Hepatocyte (in vitro differentiated cells): ENCODE measurements at regions not wholly inside any gene's neighbourhood (a gene's known extent, or its start where the extent isn't known, plus 50 kb on each side); places are given as distances from the start of the nearest gene placed in this dataset.
A peak's percentile ranks its signal among the peaks of the same experiment; 100 is the strongest.
"Not testable (repeated sequence)": the region's sequence is repeated elsewhere in the genome, so short reads cannot be mapped to it uniquely, and the experiment has no call there.

Source experiments
- DNase-seq: peaks from one replicate; pipeline ENCODE4 v3.0.0-alpha.2; 2016; ENCODE audit warnings: low spot score
- H2AFZ ChIP-seq: fragments of 200-600 bp; sonication (generic); 2 replicates; pipeline ENCODE4 v1.6.0; 2016; ENCODE audit warnings: antibody characterized with exemption, mild to moderate bottlenecking
- H3K27ac ChIP-seq: fragments of 200-600 bp; sonication (generic); 2 replicates; pipeline ENCODE4 v1.5.1; 2016; ENCODE audit warnings: mild to moderate bottlenecking
- H3K27me3 ChIP-seq: fragments of 200-600 bp; sonication (generic); 2 replicates; pipeline ENCODE4 v1.6.1; 2016
- H3K36me3 ChIP-seq: fragments of 200-600 bp; sonication (generic); replicated peaks from 2 replicates; pipeline ENCODE4 v1.5.1; 2016; ENCODE audit warnings: low read depth; ENCODE audit not compliant: insufficient read depth
- H3K4me1 ChIP-seq: fragments of 200-600 bp; sonication (generic); 2 replicates; pipeline ENCODE4 v1.5.1; 2016; ENCODE audit warnings: mild to moderate bottlenecking, moderate library complexity; ENCODE audit not compliant: insufficient read depth
- H3K4me2 ChIP-seq: fragments of 200-600 bp; sonication (generic); 2 replicates; pipeline ENCODE4 v1.6.0; 2016
- H3K4me3 ChIP-seq: fragments of 200-600 bp; sonication (generic); 2 replicates; pipeline ENCODE4 v1.5.1; 2016; ENCODE audit warnings: mild to moderate bottlenecking
- H3K79me2 ChIP-seq: fragments of 200-600 bp; sonication (generic); 2 replicates; pipeline ENCODE4 v1.6.0; 2017; ENCODE audit warnings: mild to moderate bottlenecking
- H3K9me2 ChIP-seq: fragments of 200-600 bp; sonication (generic); replicated peaks from 2 replicates; pipeline ENCODE4 v1.6.0; 2017; ENCODE audit warnings: mild to moderate bottlenecking; ENCODE audit not compliant: insufficient read depth
- H3K9me3 ChIP-seq: fragments of 200-600 bp; sonication (generic); 2 replicates; pipeline ENCODE4 v1.5.1; 2016; ENCODE audit warnings: low read depth, mild to moderate bottlenecking
- H4K20me1 ChIP-seq: fragments of 200-600 bp; sonication (generic); 2 replicates; pipeline ENCODE4 v1.6.0; 2016; ENCODE audit warnings: mild to moderate bottlenecking; ENCODE audit not compliant: insufficient read depth, poor library complexity, severe bottlenecking
- EZH2 ChIP-seq: fragments of 200-600 bp; sonication (generic); IDR thresholded peaks from 2 replicates; pipeline ENCODE4 v1.6.1; 2016; ENCODE audit warnings: antibody characterized with exemption, mild to moderate bottlenecking, borderline replicate concordance
- EZH2phosphoT487 ChIP-seq: fragments of 200-600 bp; sonication (generic); IDR thresholded peaks from one replicate; pipeline ENCODE4 v1.6.1; 2018; ENCODE audit warnings: antibody characterized with exemption, mild to moderate bottlenecking, low read depth, moderate library complexity; ENCODE audit not compliant: unreplicated experiment, severe bottlenecking
- WGBS: methylation state at CpG from one replicate; pipeline ENCODE4 v1.1.6; 2016; ENCODE audit warnings: low lambda C conversion rate; ENCODE audit errors: missing lambda C conversion rate; 5-methylcytosine and 5-hydroxymethylcytosine counted together
- TF ChIP-seq, protein P1 (sequence below): fragments of 200-600 bp; sonication (generic); IDR thresholded peaks from 2 replicates; pipeline ENCODE4 v1.5.1; 2016; ENCODE audit warnings: antibody characterized with exemption, mild to moderate bottlenecking; ENCODE audit not compliant: poor library complexity

GRCh38 chr18:42333558-42333957 lies 378.5 kb downstream of the PIK3C3 start:
- Histone ChIP-seq H3K4me2 (no peak overlapping the region), H3K36me3 (no peaks in the 10 kb centered on the region), H3K27ac (no peak overlapping the region), H3K9me2 (no peaks in the 10 kb centered on the region), H3K27me3 (no peaks in the 10 kb centered on the region), H2AFZ (no peak overlapping the region), H3K4me1 (no peaks in the 10 kb centered on the region), H3K79me2 (no peaks in the 10 kb centered on the region), H3K9me3 (no peaks in the 10 kb centered on the region), H3K4me3 (no peak overlapping the region), H4K20me1 (no peaks in the 10 kb centered on the region)
- 83% methylated on average over 3 of the region's 3 CpGs for WGBS
- TF ChIP-seq EZH2phosphoT487 (no peak), EZH2 (no peak)
- TF ChIP-seq, protein P1, sequence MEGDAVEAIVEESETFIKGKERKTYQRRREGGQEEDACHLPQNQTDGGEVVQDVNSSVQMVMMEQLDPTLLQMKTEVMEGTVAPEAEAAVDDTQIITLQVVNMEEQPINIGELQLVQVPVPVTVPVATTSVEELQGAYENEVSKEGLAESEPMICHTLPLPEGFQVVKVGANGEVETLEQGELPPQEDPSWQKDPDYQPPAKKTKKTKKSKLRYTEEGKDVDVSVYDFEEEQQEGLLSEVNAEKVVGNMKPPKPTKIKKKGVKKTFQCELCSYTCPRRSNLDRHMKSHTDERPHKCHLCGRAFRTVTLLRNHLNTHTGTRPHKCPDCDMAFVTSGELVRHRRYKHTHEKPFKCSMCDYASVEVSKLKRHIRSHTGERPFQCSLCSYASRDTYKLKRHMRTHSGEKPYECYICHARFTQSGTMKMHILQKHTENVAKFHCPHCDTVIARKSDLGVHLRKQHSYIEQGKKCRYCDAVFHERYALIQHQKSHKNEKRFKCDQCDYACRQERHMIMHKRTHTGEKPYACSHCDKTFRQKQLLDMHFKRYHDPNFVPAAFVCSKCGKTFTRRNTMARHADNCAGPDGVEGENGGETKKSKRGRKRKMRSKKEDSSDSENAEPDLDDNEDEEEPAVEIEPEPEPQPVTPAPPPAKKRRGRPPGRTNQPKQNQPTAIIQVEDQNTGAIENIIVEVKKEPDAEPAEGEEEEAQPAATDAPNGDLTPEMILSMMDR: no peak
- DNase-seq: no peak

GRCh38 chr18:42334931-42335330 lies 379.9 kb downstream of the PIK3C3 start:
- H2AFZ ChIP-seq: no peak overlapping the region
- no peaks in the 10 kb centered on the region for H3K27me3 ChIP-seq
- no peak for DNase-seq
- no peaks in the 10 kb centered on the region for H3K9me2 ChIP-seq
- H3K4me3 ChIP-seq: no peak overlapping the region
- no peak overlapping the region for H3K4me2 ChIP-seq
- TF ChIP-seq EZH2phosphoT487: no peak
- TF ChIP-seq, protein P1: no peak
- TF ChIP-seq EZH2: no peak
- no peaks in the 10 kb centered on the region for H3K36me3 ChIP-seq
- no peak overlapping the region for H3K27ac ChIP-seq
- no peaks in the 10 kb centered on the region for H3K79me2 ChIP-seq
- peaks cover 3% of the 10 kb centered on the region for H3K4me1 ChIP-seq
- H4K20me1 ChIP-seq: no peaks in the 10 kb centered on the region
- H3K9me3 ChIP-seq: no peaks in the 10 kb centered on the region

DNA sequence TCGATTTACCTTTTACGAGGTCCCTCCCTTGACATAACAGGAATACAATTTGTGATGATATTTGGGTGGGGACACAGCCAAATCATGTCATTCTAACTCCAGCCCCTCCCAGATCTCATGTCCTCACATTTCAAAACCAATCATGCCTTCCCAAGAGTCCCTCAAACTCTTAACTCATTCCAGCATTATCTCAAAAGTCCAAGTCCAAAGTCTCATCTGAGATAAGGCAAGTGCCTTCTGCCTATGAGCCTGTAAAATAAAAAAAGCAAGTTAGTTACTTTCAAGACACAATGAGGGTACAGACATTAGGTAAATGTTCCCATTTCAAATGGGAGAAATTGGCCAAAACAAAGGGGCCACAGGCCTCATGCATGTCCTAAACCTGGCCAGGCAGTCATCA lies 381.1 kb downstream of the PIK3C3 start:
- DNase-seq: no peak
- H3K27me3 ChIP-seq: no peaks in the 10 kb centered on the region
- no peaks in the 10 kb centered on the region for H4K20me1 ChIP-seq
- H3K79me2 ChIP-seq: no peaks in the 10 kb centered on the region
- H3K4me1 ChIP-seq: peaks cover 6% of the 10 kb centered on the region
- TF ChIP-seq EZH2phosphoT487 (no peak), EZH2 (no peak)
- TF ChIP-seq, protein P1: no peak
- no peak overlapping the region for H3K4me2 ChIP-seq
- H3K9me3 ChIP-seq: no peaks in the 10 kb centered on the region
- WGBS: 88% methylated on average over 2 of the region's 2 CpGs
- H3K27ac ChIP-seq: peak overlapping the region; percentile 58
- no peaks in the 10 kb centered on the region for H3K36me3 ChIP-seq
- H3K4me3 ChIP-seq: no peak overlapping the region
- H2AFZ ChIP-seq: no peak overlapping the region
- H3K9me2 ChIP-seq: no peaks in the 10 kb centered on the region

DNA sequence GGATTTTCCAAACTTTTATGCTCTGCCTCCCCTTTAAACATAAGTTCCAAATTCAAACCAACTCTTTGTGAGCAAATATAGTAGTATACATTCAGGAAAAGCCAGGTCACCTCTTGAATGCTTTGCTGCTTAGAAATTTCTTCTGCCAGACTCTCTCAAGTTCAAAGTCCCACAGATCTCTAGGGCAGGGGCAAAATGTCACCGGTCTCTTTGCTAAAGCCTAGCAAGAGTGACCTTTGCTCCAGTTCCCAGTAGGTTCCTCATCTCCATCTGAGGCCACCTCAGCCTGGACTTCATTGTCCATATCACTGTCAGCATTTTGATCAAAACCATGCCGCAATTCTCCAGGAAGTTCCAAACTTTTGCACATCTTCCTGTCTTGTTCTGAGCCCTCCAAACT lies 382.3 kb downstream of the PIK3C3 start:
- DNase-seq, H3K4me3 ChIP-seq, H3K4me1 ChIP-seq, H3K9me2 ChIP-seq, H2AFZ ChIP-seq, H3K9me3 ChIP-seq, H3K4me2 ChIP-seq, H3K79me2 ChIP-seq, H3K27me3 ChIP-seq, H3K36me3 ChIP-seq, H4K20me1 ChIP-seq: not testable (repeated sequence)
- 86% methylated on average over 2 of the region's 2 CpGs for WGBS
- peak overlapping the region; percentile 60 for H3K27ac ChIP-seq
